CD14-positive monocyte (primary cell): ENCODE measurements at regions not wholly inside any gene's neighbourhood (a gene's known extent, or its start where the extent isn't known, plus 50 kb on each side); places are given as distances from the start of the nearest gene placed in this dataset.
"Not testable (repeated sequence)": the region's sequence is repeated elsewhere in the genome, so short reads cannot be mapped to it uniquely, and the experiment has no call there.

Experiments used
- DNase-seq, 3 donors: peaks; one replicate each; pipeline ENCODE4 v3.0.0-alpha.2; 2011 to 2022
- H2AFZ ChIP-seq: 2 replicates; pipeline ENCODE4 v1.6.0; 2012; ENCODE audit warnings: mild to moderate bottlenecking, low read depth, low read length, inconsistent platforms; ENCODE audit not compliant: insufficient read depth, poor library complexity, severe bottlenecking
- H3K27ac ChIP-seq, 2 donors: 1 replicate in 1 of 2; 2 replicates in 1 of 2; pipeline ENCODE4 v1.5.1; 2012 to 2013; ENCODE audit warnings: low read length in 2 of 2, control low read depth in 1 of 2, inconsistent platforms in 1 of 2, low read depth in 1 of 2, mild to moderate bottlenecking in 1 of 2
- H3K27me3 ChIP-seq, 2 donors: one replicate each; pipeline versions ENCODE4 v1.6.0 to v1.6.1; 2011 to 2013; ENCODE audit warnings: low read length in 2 of 2; ENCODE audit not compliant: control insufficient read depth in 2 of 2, insufficient read depth in 2 of 2
- H3K36me3 ChIP-seq, 2 donors: replicated peaks in 1 of 2; 1 replicate in 1 of 2; 2 replicates in 1 of 2; pipeline versions ENCODE4 v1.5.1 to v1.6.1; 2012 to 2013; ENCODE audit warnings: low read length in 2 of 2, control low read depth in 1 of 2, inconsistent platforms in 1 of 2, mild to moderate bottlenecking in 1 of 2; ENCODE audit not compliant: insufficient read depth in 2 of 2, control insufficient read depth in 1 of 2
- H3K4me1 ChIP-seq, 2 donors: 1 replicate in 1 of 2; 2 replicates in 1 of 2; pipeline versions ENCODE4 v1.5.1 to v1.6.1; 2012 to 2013; ENCODE audit warnings: low read length in 2 of 2, control low read depth in 1 of 2, inconsistent platforms in 1 of 2, mild to moderate bottlenecking in 1 of 2, moderate library complexity in 1 of 2; ENCODE audit not compliant: insufficient read depth in 2 of 2, control insufficient read depth in 1 of 2
- H3K4me2 ChIP-seq: replicated peaks from 2 replicates; pipeline ENCODE3; 2012; ENCODE audit warnings: low read length, moderate library complexity, mild to moderate bottlenecking; ENCODE audit not compliant: poor library complexity, severe bottlenecking; ENCODE audit errors: extremely low read depth
- H3K4me3 ChIP-seq, 3 experiments: fragments of 200-600 bp in 1 of 3; sonication (generic) in 1 of 3; replicated peaks in 1 of 3; 1 replicate in 2 of 3; 2 replicates in 1 of 3; pipeline ENCODE4 v1.5.1; 2011 to 2013; ENCODE audit warnings: low read length in 3 of 3, mild to moderate bottlenecking in 3 of 3, control low read depth in 2 of 3, low read depth in 2 of 3, inconsistent platforms in 1 of 3, moderate library complexity in 1 of 3
- H3K79me2 ChIP-seq: 2 replicates; pipeline ENCODE4 v1.6.0; 2012; ENCODE audit warnings: mild to moderate bottlenecking, control low read depth, inconsistent platforms, low read length, moderate library complexity; ENCODE audit not compliant: insufficient read depth
- H3K9ac ChIP-seq: 2 replicates; pipeline ENCODE4 v1.6.0; 2017; ENCODE audit warnings: low read length, mild to moderate bottlenecking; ENCODE audit not compliant: insufficient read depth, poor library complexity, severe bottlenecking
- H3K9me3 ChIP-seq, 2 donors: replicated peaks in 1 of 2; 1 replicate in 1 of 2; 2 replicates in 1 of 2; pipeline versions ENCODE4 v1.5.1 to v1.6.1; 2012 to 2013; ENCODE audit warnings: low read length in 2 of 2, control low read depth in 1 of 2; ENCODE audit not compliant: control insufficient read depth in 1 of 2, insufficient read depth in 1 of 2
- H4K20me1 ChIP-seq: 2 replicates; pipeline ENCODE4 v1.6.0; 2012; ENCODE audit warnings: mild to moderate bottlenecking, low read length, control low read depth, moderate library complexity; ENCODE audit not compliant: insufficient read depth
- H3K27ac Mint-ChIP-seq, 7 donors: one replicate each; pipeline ENCODE4 v1.8.0; 2020; ENCODE audit warnings: mild to moderate bottlenecking in 7 of 7, mixed read lengths in 7 of 7, moderate library complexity in 6 of 7, inconsistent platforms in 2 of 7
- H3K27me3 Mint-ChIP-seq, 3 donors: one replicate each; pipeline ENCODE4 v1.8.0; 2021 to 2022; ENCODE audit warnings: low read depth in 3 of 3, mild to moderate bottlenecking in 3 of 3, mixed read lengths in 3 of 3, moderate library complexity in 3 of 3, inconsistent platforms in 1 of 3
- H3K36me3 Mint-ChIP-seq, 2 donors: one replicate each; pipeline ENCODE4 v1.8.0; 2020; ENCODE audit warnings: mixed read lengths in 2 of 2, inconsistent platforms in 1 of 2, mild to moderate bottlenecking in 1 of 2
- H3K4me1 Mint-ChIP-seq: one replicate; pipeline ENCODE4 v1.8.0; 2020; ENCODE audit warnings: mild to moderate bottlenecking, mixed read lengths
- H3K4me3 Mint-ChIP-seq, 2 donors: one replicate each; pipeline ENCODE4 v1.8.0; 2020; ENCODE audit warnings: mild to moderate bottlenecking in 2 of 2, mixed read lengths in 2 of 2, moderate library complexity in 1 of 2
- H3K9me3 Mint-ChIP-seq, 7 donors: one replicate each; pipeline ENCODE4 v1.8.0; 2020 to 2022; ENCODE audit warnings: mixed read lengths in 7 of 7, mild to moderate bottlenecking in 6 of 7, moderate library complexity in 6 of 7, inconsistent platforms in 2 of 7
- WGBS: methylation state at CpG from one replicate; pipeline ENCODE4 v1.1.5; 2013; ENCODE audit warnings: missing lambda C conversion rate; ENCODE audit not compliant: insufficient coverage; 5-methylcytosine and 5-hydroxymethylcytosine counted together
- intact Hi-C, 2 donors: fragments of 100-400 bp; cut with micrococcal nuclease; formaldehyde crosslinking; loops; one replicate each; pipeline versions ENCODE4 v1.15.0 to v1.15.1; 2023
- TF ChIP-seq, protein P1 (sequence below): fragments of 200-600 bp; IDR thresholded peaks from one replicate; pipeline ENCODE4 v1.8.0; 2022; ENCODE audit warnings: antibody characterized with exemption, mild to moderate bottlenecking

DNA sequence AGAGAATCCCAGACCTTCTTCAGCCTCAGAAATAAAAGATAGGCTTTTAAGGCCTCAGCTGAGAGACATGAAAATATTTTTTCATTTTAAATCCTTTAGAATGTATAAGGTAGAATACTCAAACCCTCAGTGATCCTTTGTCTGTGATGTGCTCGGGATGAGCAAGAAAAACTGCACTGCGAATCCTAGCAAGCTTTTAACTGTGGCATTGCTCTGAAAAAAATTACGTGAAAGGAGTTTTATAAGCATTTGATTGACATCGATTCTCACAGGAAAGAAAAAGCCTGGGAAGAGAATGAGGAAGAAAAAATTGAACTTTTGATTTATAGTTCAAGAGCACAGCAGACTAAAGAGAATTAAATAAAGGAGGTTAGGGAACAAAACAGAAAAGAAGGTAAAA lies 120.0 kb downstream of the TMEM168 start:
- H3K27me3 Mint-ChIP-seq = no peaks in the 10 kb centered on the region
- WGBS = 72% methylated on average over 2 of the region's 4 CpGs
- Histone ChIP-seq H3K27me3 (no peaks in the 10 kb centered on the region), H3K4me1 (no peaks in the 10 kb centered on the region), H3K79me2 (no peaks in the 10 kb centered on the region), H3K4me2 (no peak overlapping the region), H3K27ac (no peak overlapping the region), H3K4me3 (no peak overlapping the region), H3K36me3 (no peaks in the 10 kb centered on the region), H2AFZ (no peak overlapping the region), H3K9ac (no peak overlapping the region), H3K9me3 (no peaks in the 10 kb centered on the region), H4K20me1 (no peaks in the 10 kb centered on the region)
- intact Hi-C loops = no loop called here
- no peaks in the 10 kb centered on the region for H3K4me1 Mint-ChIP-seq
- H3K36me3 Mint-ChIP-seq = no peaks in the 10 kb centered on the region
- no peak for DNase-seq
- peaks cover 0 to 7% (median 5%) of the 10 kb centered on the region in 7 donors for H3K9me3 Mint-ChIP-seq
- TF ChIP-seq, protein P1, sequence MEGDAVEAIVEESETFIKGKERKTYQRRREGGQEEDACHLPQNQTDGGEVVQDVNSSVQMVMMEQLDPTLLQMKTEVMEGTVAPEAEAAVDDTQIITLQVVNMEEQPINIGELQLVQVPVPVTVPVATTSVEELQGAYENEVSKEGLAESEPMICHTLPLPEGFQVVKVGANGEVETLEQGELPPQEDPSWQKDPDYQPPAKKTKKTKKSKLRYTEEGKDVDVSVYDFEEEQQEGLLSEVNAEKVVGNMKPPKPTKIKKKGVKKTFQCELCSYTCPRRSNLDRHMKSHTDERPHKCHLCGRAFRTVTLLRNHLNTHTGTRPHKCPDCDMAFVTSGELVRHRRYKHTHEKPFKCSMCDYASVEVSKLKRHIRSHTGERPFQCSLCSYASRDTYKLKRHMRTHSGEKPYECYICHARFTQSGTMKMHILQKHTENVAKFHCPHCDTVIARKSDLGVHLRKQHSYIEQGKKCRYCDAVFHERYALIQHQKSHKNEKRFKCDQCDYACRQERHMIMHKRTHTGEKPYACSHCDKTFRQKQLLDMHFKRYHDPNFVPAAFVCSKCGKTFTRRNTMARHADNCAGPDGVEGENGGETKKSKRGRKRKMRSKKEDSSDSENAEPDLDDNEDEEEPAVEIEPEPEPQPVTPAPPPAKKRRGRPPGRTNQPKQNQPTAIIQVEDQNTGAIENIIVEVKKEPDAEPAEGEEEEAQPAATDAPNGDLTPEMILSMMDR = no peak
- H3K4me3 Mint-ChIP-seq = no peak overlapping the region
- H3K27ac Mint-ChIP-seq = no peak overlapping the region

DNA sequence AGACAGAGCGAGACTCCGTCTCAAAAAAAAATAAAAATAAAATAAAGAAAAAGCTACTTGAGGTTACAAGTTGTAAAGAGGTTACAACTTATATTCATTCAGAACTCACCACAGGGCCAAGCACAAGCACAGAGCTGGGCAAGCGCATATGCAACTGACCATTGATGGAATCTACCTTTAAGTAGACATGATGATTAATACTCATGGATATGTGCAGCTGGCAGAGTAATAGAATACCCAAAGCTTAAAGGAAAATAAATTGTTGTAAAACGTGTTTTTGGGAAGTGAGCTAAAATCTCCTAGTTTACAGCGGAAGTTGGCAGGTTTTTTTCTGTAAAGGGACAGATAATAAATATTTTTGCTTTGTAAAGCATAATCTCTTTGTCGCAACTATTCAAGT lies 111.6 kb downstream of the TMEM168 start:
- TF ChIP-seq, protein P1 = no peak
- Mint-ChIP-seq H3K27ac (no peak overlapping the region), H3K36me3 (no peaks in the 10 kb centered on the region), H3K4me1 (no peaks in the 10 kb centered on the region), H3K9me3 (peaks cover 0 to 7% (median 0%) of the 10 kb centered on the region in 7 donors), H3K4me3 (no peak overlapping the region), H3K27me3 (no peaks in the 10 kb centered on the region)
- WGBS = 83% methylated on average over 2 of the region's 6 CpGs
- H3K9ac ChIP-seq = no peak overlapping the region
- H3K4me2 ChIP-seq = no peak overlapping the region
- intact Hi-C loops = no loop called here
- DNase-seq = no peak
- H3K4me1 ChIP-seq = no peaks in the 10 kb centered on the region
- H4K20me1 ChIP-seq = no peaks in the 10 kb centered on the region
- no peak overlapping the region for H3K27ac ChIP-seq
- no peaks in the 10 kb centered on the region for H3K79me2 ChIP-seq
- no peaks in the 10 kb centered on the region for H3K36me3 ChIP-seq
- H3K4me3 ChIP-seq = no peak overlapping the region
- no peaks in the 10 kb centered on the region for H3K27me3 ChIP-seq
- H2AFZ ChIP-seq = no peak overlapping the region
- H3K9me3 ChIP-seq = no peaks in the 10 kb centered on the region

DNA sequence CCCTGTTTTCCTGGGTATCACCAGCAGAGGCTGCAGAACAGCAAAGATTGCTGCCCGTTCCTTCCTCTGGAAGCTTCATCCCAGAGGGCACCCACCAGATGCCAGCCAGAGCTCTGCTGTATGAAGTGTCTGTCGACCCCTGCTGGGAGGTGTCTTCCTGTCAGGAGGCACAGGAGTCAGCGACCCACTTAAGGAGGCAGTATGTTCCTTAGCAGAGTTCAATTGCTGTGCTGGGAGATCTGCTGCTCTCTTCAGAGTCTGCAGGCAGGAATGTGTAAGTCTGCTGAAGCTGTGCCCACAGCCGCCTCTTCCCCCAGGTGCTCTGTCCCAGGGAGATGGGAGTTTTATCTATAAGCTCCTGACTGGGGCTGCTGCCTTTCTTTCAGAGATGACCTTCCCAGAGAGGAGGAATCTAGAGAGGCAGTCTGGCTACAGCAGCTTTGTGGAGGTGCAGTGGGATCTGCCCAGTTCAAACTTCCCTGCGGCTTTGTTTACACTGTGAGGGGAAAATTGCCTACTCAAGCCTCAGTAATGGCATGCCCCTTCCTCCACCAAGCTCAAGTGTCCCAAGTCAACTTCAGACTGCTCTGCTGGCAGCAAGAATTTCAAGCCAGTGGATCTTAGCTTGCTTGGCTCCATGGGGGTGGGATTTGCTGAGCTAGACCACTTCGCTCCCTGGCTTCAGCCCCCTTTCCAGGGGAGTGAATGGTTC lies 100.6 kb downstream of the TMEM168 start:
- not testable (repeated sequence) for H3K36me3 Mint-ChIP-seq

More for the DNA sequence above, 100.6 kb downstream of the TMEM168 start:
- H4K20me1 ChIP-seq, H3K27me3 Mint-ChIP-seq, H3K4me1 ChIP-seq, H2AFZ ChIP-seq, H3K27ac ChIP-seq, H3K4me1 Mint-ChIP-seq, intact Hi-C loops, H3K36me3 ChIP-seq, H3K9ac ChIP-seq, H3K4me3 ChIP-seq, H3K27me3 ChIP-seq, H3K4me3 Mint-ChIP-seq, DNase-seq, H3K4me2 ChIP-seq, H3K79me2 ChIP-seq, H3K27ac Mint-ChIP-seq: not testable (repeated sequence)
- peaks cover 0 to 14% of the 10 kb centered on the region in 2 donors for H3K9me3 ChIP-seq
- 64% methylated on average over 3 of the region's 6 CpGs for WGBS
- peaks cover 0 to 18% (median 12%) of the 10 kb centered on the region in 7 donors for H3K9me3 Mint-ChIP-seq
